Esophagus squamous epithelium (tissue), 5 donors: ENCODE measurements at regions not wholly inside any gene's neighbourhood (a gene's known extent, or its start where the extent isn't known, plus 50 kb on each side); places are given as distances from the start of the nearest gene placed in this dataset.

ENCODE experiments used
- DNase-seq: peaks from one replicate; lab custom pipeline; 2025; lab: John Stamatoyannopoulos, UW
- H3K27ac ChIP-seq, 4 donors: fragments of 200-600 bp; sonication (generic); one replicate each; pipeline ENCODE4 v1.5.1; 2016 to 2019; ENCODE audit warnings: mild to moderate bottlenecking in 1 of 4
- H3K27me3 ChIP-seq, 4 donors: fragments of 200-600 bp; sonication (generic); 1 replicate in 3 of 4; 2 replicates in 1 of 4; pipeline versions ENCODE4 v1.5.1 to v1.6.0; 2017 to 2021; ENCODE audit warnings: antibody characterized with exemption in 1 of 4
- H3K36me3 ChIP-seq, 3 donors: fragments of 200-600 bp; sonication (generic); one replicate each; pipeline ENCODE4 v1.5.1; 2016 to 2019
- H3K4me1 ChIP-seq, 3 donors: fragments of 200-600 bp; sonication (generic); one replicate each; pipeline ENCODE4 v1.5.1; 2017 to 2019
- H3K4me3 ChIP-seq, 4 donors: fragments of 200-600 bp; sonication (generic); 1 replicate in 3 of 4; 2 replicates in 1 of 4; pipeline ENCODE4 v1.5.1; 2016 to 2019; ENCODE audit warnings: mild to moderate bottlenecking in 2 of 4, moderate library complexity in 1 of 4
- H3K9me3 ChIP-seq, 3 donors: fragments of 200-600 bp; sonication (generic); one replicate each; pipeline ENCODE4 v1.5.1; 2016 to 2019
- CTCF ChIP-seq, 6 experiments: fragments of 450-650 bp in 4 of 6; fragments of 200-600 bp in 2 of 6; sonication (generic) in 2 of 6; IDR thresholded peaks; one replicate each; pipeline ENCODE4 v1.5.1; 2016 to 2019; ENCODE audit warnings: antibody characterized with exemption in 6 of 6, mild to moderate bottlenecking in 4 of 6, moderate library complexity in 4 of 6
- POLR2A ChIP-seq, 4 donors: fragments of 450-650 bp; IDR thresholded peaks; one replicate each; pipeline ENCODE4 v1.6.1; 2017; ENCODE audit warnings: antibody characterized with exemption in 4 of 4, mild to moderate bottlenecking in 4 of 4, moderate library complexity in 3 of 4
- WGBS, 2 donors: methylation state at CpG; one replicate each; pipeline ENCODE4 v1.1.5; 2018; 5-methylcytosine and 5-hydroxymethylcytosine counted together
- intact Hi-C: fragments of 100-400 bp; cut with DNase I; formaldehyde crosslinking; loops from one replicate; pipeline ENCODE4 v1.15.0; 2022
- donor health status: DM: yes; HTN: yes; CAD: no.

- intact Hi-C loops, result no loop called here
- WGBS, 2 donors, result 12 to 15% methylated on average over 3 of the region's 3 CpGs
- H3K9me3 ChIP-seq, result no peaks in the 10 kb centered on the region
- TF ChIP-seq POLR2A (IDR thresholded peaks at IDR 0.05) (no peak), CTCF (IDR thresholded peaks at IDR 0.05) (no peak)
- H3K4me3 ChIP-seq, result no peak overlapping the region
- no peaks in the 10 kb centered on the region for H3K36me3 ChIP-seq
- no peak overlapping the region for H3K27ac ChIP-seq
- peaks cover 0 to 48% (median 0%) of the 10 kb centered on the region in 4 donors for H3K27me3 ChIP-seq
- no peaks in the 10 kb centered on the region for H3K4me1 ChIP-seq
- no peak for DNase-seq
Observed at GRCh38 chr2:236366397-236366796, 102.2 kb upstream of the ASB18 start.

GRCh38 chr2:236367506-236368289 is 103.5 kb upstream of the ASB18 start:
- Histone ChIP-seq H3K4me1 (no peaks in the 10 kb centered on the region), H3K9me3 (no peaks in the 10 kb centered on the region), H3K36me3 (no peaks in the 10 kb centered on the region), H3K27me3 (peaks cover 0 to 50% (median 0%) of the 10 kb centered on the region in 4 donors), H3K27ac (no peak overlapping the region), H3K4me3 (no peak overlapping the region)
- 87 to 91% methylated on average over 16 of the region's 16 CpGs for WGBS, 2 donors
- no peak for TF ChIP-seq CTCF (IDR thresholded peaks at IDR 0.05)
- no peak for TF ChIP-seq POLR2A (IDR thresholded peaks at IDR 0.05)
- no peak for DNase-seq
- intact Hi-C loops, result no loop called here

DNA sequence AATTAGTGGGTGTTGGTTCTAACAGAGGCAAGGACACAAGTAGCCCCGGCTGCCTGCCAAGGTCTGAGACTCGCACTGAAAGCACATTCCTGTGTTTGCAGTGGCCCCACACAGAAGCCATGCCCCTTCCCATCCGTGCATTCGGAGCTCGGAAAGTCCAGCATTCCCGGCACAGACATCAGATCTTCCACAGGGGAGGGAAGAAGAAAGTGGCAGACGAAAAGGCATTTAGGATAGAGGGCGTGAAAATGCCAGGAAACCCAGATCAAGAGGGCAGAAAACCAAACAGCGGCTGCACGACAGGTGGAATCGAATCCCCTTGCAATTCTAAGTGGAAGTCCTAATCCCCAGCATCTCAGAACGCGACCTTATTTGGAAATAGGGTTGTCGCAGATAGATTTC is 105.5 kb upstream of the ASB18 start:
- H3K4me3 ChIP-seq, result no peak overlapping the region
- no peak for DNase-seq
- H3K27ac ChIP-seq, result no peak overlapping the region
- WGBS, 2 donors, result 52 to 62% methylated on average over 10 to 14 of the region's 14 CpGs
- H3K27me3 ChIP-seq, result peaks cover 0 to 59% (median 0%) of the 10 kb centered on the region in 4 donors
- H3K4me1 ChIP-seq, result no peaks in the 10 kb centered on the region
- TF ChIP-seq CTCF (IDR thresholded peaks at IDR 0.05) (no peak), POLR2A (IDR thresholded peaks at IDR 0.05) (no peak)
- H3K36me3 ChIP-seq, result no peaks in the 10 kb centered on the region
- no peaks in the 10 kb centered on the region for H3K9me3 ChIP-seq
- intact Hi-C loops, result no loop called here

- no peak overlapping the region for H3K27ac ChIP-seq
- H3K4me1 ChIP-seq, result no peaks in the 10 kb centered on the region
- H3K9me3 ChIP-seq, result no peaks in the 10 kb centered on the region
- H3K27me3 ChIP-seq, result peaks cover 0 to 53% (median 0%) of the 10 kb centered on the region in 4 donors
- TF ChIP-seq CTCF (IDR thresholded peaks at IDR 0.05) (no peak), POLR2A (IDR thresholded peaks at IDR 0.05) (no peak)
- no peak for DNase-seq
- H3K36me3 ChIP-seq, result no peaks in the 10 kb centered on the region
- 79 to 88% methylated on average over 6 to 8 of the region's 10 CpGs for WGBS, 2 donors
- H3K4me3 ChIP-seq, result no peak overlapping the region
- intact Hi-C loops, result no loop called here
Observed at GRCh38 chr2:236370847-236371409, 106.7 kb upstream of the ASB18 start.

DNA sequence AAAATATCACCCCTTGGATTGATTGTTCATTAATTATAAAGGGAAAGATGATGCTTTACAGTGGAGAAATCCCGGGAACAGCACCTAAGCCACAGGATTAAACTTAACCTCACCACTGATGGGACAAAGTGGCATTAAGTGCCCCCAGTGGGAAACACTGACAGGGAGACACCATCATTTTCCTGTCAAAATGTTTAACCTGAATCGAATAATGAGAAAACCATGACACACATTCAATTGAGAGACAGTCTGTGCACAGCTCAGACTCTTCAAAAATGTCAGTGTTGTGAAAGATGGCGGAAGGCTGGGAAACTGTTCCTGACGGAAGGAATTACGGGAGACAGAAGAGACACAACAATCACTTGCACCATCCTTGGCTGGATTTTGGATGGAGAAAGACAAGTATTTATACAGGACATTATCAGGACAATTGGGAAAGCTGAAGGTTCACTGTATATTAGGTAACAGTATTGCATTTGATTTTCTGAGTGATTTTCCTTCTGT is 111.8 kb upstream of the ASB18 start:
- WGBS, 2 donors, result 75 to 90% methylated on average over 5 of the region's 5 CpGs
- Histone ChIP-seq H3K27me3 (peaks cover 0 to 35% (median 0%) of the 10 kb centered on the region in 4 donors), H3K36me3 (no peaks in the 10 kb centered on the region), H3K4me3 (no peak overlapping the region), H3K9me3 (no peaks in the 10 kb centered on the region), H3K27ac (no peak overlapping the region), H3K4me1 (no peaks in the 10 kb centered on the region)
- no peak for DNase-seq
- TF ChIP-seq CTCF (IDR thresholded peaks at IDR 0.05), result no peak
- TF ChIP-seq POLR2A (IDR thresholded peaks at IDR 0.05), result no peak
- intact Hi-C loops, result no loop called here
